ACC112 (cell line): ENCODE measurements at regions not wholly inside any gene's neighbourhood (a gene's known extent, or its start where the extent isn't known, plus 50 kb on each side); places are given as distances from the start of the nearest gene placed in this dataset.

Experiments used
- H2AFZ ChIP-seq: fragments of 200-600 bp; sonication (generic); one replicate; pipeline ENCODE4 v1.6.0; 2017; ENCODE audit warnings: antibody characterized with exemption, low read length; ENCODE audit not compliant: unreplicated experiment
- H3K27ac ChIP-seq: fragments of 200-600 bp; sonication (generic); 2 replicates; pipeline ENCODE4 v1.5.1; 2014; ENCODE audit warnings: low read depth, mild to moderate bottlenecking, antibody characterized with exemption, low read length, moderate library complexity
- H3K27me3 ChIP-seq: fragments of 200-600 bp; sonication (generic); 2 replicates; pipeline ENCODE4 v1.6.1; 2014; ENCODE audit warnings: mild to moderate bottlenecking, antibody characterized with exemption, low read length, moderate library complexity, mixed read lengths; ENCODE audit not compliant: insufficient read depth
- H3K36me3 ChIP-seq: fragments of 200-600 bp; sonication (generic); 2 replicates; pipeline ENCODE4 v1.6.1; 2016; ENCODE audit warnings: mild to moderate bottlenecking, antibody characterized with exemption, low read length, moderate library complexity, mixed read lengths; ENCODE audit not compliant: insufficient read depth
- H3K4me1 ChIP-seq: fragments of 200-600 bp; sonication (generic); one replicate; pipeline ENCODE4 v1.6.1; 2016; ENCODE audit warnings: low read length, mixed read lengths; ENCODE audit not compliant: insufficient read depth, unreplicated experiment, control insufficient read depth
- H3K4me3 ChIP-seq: fragments of 200-600 bp; sonication (generic); 2 replicates; pipeline ENCODE4 v1.5.1; 2014; ENCODE audit warnings: mild to moderate bottlenecking, low read depth, low read length
- H3K79me2 ChIP-seq: fragments of 200-600 bp; sonication (generic); one replicate; pipeline ENCODE4 v1.6.0; 2016; ENCODE audit warnings: low read length; ENCODE audit not compliant: control insufficient read depth, unreplicated experiment, insufficient read depth

- Histone ChIP-seq H3K4me3 (no peak overlapping the region), H3K4me1 (no peaks in the 10 kb centered on the region), H3K27me3 (peaks cover 17% of the 10 kb centered on the region), H2AFZ (no peak overlapping the region), H3K36me3 (no peaks in the 10 kb centered on the region), H3K27ac (no peak overlapping the region), H3K79me2 (no peaks in the 10 kb centered on the region)
These were observed 132.5 kb upstream of the RFLNA start for GRCh38 chr12:124162151-124163110.

- no peaks in the 10 kb centered on the region for H3K36me3 ChIP-seq
- no peaks in the 10 kb centered on the region for H3K79me2 ChIP-seq
- H3K4me1 ChIP-seq, result no peaks in the 10 kb centered on the region
- H2AFZ ChIP-seq, result no peak overlapping the region
- 0 out of 2 replicates have a peak, but pooled peaks cover 5% of the 10 kb centered on the region for H3K27me3 ChIP-seq
- H3K4me3 ChIP-seq, result no peak overlapping the region
- H3K27ac ChIP-seq, result no peak overlapping the region
These were observed 129.2 kb upstream of the RFLNA start for GRCh38 chr12:124165695-124166094.

- Histone ChIP-seq H3K27ac (no peak overlapping the region), H3K36me3 (no peaks in the 10 kb centered on the region), H2AFZ (no peak overlapping the region), H3K79me2 (no peaks in the 10 kb centered on the region), H3K4me3 (no peak overlapping the region), H3K4me1 (no peaks in the 10 kb centered on the region), H3K27me3 (0 out of 2 replicates have a peak, but pooled peaks cover 5% of the 10 kb centered on the region)
These were observed 127.8 kb upstream of the RFLNA start for GRCh38 chr12:124167141-124167540.

- Histone ChIP-seq H3K4me1 (no peaks in the 10 kb centered on the region), H3K27ac (no peak overlapping the region), H2AFZ (no peak overlapping the region), H3K4me3 (no peak overlapping the region), H3K79me2 (no peaks in the 10 kb centered on the region), H3K36me3 (no peaks in the 10 kb centered on the region), H3K27me3 (peaks cover 5% of the 10 kb centered on the region; the same call in 1 of the 2 replicates)
These were observed 126.7 kb upstream of the RFLNA start for GRCh38 chr12:124168016-124168786.

GRCh38 chr12:124169577-124170284 lies 125.2 kb upstream of the RFLNA start:
- H3K4me1 ChIP-seq, result no peaks in the 10 kb centered on the region
- no peak overlapping the region for H3K4me3 ChIP-seq
- H3K36me3 ChIP-seq, result no peaks in the 10 kb centered on the region
- H2AFZ ChIP-seq, result no peak overlapping the region
- H3K27ac ChIP-seq, result no peak overlapping the region
- peaks cover 10% of the 10 kb centered on the region; the same call in 1 of the 2 replicates for H3K27me3 ChIP-seq
- H3K79me2 ChIP-seq, result no peaks in the 10 kb centered on the region

- Histone ChIP-seq H2AFZ (no peak overlapping the region), H3K27ac (no peak overlapping the region), H3K36me3 (no peaks in the 10 kb centered on the region), H3K27me3 (peaks cover 12% of the 10 kb centered on the region), H3K4me1 (no peaks in the 10 kb centered on the region), H3K79me2 (no peaks in the 10 kb centered on the region), H3K4me3 (no peak overlapping the region)
These were observed 124.1 kb upstream of the RFLNA start for GRCh38 chr12:124170760-124171159.

GRCh38 chr12:124171231-124171979 lies 123.5 kb upstream of the RFLNA start:
- H3K36me3 ChIP-seq, result no peaks in the 10 kb centered on the region
- H3K4me1 ChIP-seq, result no peaks in the 10 kb centered on the region
- H3K4me3 ChIP-seq, result no peak overlapping the region
- no peak overlapping the region for H2AFZ ChIP-seq
- H3K79me2 ChIP-seq, result no peaks in the 10 kb centered on the region
- no peak overlapping the region for H3K27ac ChIP-seq
- peaks cover 11% of the 10 kb centered on the region for H3K27me3 ChIP-seq

- Histone ChIP-seq H3K4me1 (no peaks in the 10 kb centered on the region), H3K79me2 (no peaks in the 10 kb centered on the region), H3K4me3 (no peak overlapping the region), H3K27me3 (peaks cover 15% of the 10 kb centered on the region), H3K36me3 (no peaks in the 10 kb centered on the region), H3K27ac (no peak overlapping the region), H2AFZ (no peak overlapping the region)
These were observed 122.3 kb upstream of the RFLNA start for GRCh38 chr12:124172636-124173035.

GRCh38 chr12:124173692-124174091 lies 121.2 kb upstream of the RFLNA start:
- Histone ChIP-seq H3K27ac (no peak overlapping the region), H3K79me2 (no peaks in the 10 kb centered on the region), H3K4me1 (no peaks in the 10 kb centered on the region), H3K4me3 (no peak overlapping the region), H2AFZ (no peak overlapping the region), H3K27me3 (peaks cover 18% of the 10 kb centered on the region), H3K36me3 (no peaks in the 10 kb centered on the region)
